GM18508 (cell line): ENCODE measurements at regions not wholly inside any gene's neighbourhood (a gene's known extent, or its start where the extent isn't known, plus 50 kb on each side); places are given as distances from the start of the nearest gene placed in this dataset.
"Not testable (repeated sequence)": the region's sequence is repeated elsewhere in the genome, so short reads cannot be mapped to it uniquely, and the experiment has no call there.

Source experiments
- ATAC-seq: cut with Tn5 transposase; IDR thresholded peaks from one replicate; pipeline ENCODE4 v1.9.1; 2021; ENCODE audit warnings: moderate number of reproducible peaks; ENCODE audit not compliant: insufficient read depth, unreplicated experiment

- ATAC-seq: not testable (repeated sequence)
Observed at GRCh38 chr18:76611750-76612045, 116.7 kb upstream of the ZNF516 start.

DNA sequence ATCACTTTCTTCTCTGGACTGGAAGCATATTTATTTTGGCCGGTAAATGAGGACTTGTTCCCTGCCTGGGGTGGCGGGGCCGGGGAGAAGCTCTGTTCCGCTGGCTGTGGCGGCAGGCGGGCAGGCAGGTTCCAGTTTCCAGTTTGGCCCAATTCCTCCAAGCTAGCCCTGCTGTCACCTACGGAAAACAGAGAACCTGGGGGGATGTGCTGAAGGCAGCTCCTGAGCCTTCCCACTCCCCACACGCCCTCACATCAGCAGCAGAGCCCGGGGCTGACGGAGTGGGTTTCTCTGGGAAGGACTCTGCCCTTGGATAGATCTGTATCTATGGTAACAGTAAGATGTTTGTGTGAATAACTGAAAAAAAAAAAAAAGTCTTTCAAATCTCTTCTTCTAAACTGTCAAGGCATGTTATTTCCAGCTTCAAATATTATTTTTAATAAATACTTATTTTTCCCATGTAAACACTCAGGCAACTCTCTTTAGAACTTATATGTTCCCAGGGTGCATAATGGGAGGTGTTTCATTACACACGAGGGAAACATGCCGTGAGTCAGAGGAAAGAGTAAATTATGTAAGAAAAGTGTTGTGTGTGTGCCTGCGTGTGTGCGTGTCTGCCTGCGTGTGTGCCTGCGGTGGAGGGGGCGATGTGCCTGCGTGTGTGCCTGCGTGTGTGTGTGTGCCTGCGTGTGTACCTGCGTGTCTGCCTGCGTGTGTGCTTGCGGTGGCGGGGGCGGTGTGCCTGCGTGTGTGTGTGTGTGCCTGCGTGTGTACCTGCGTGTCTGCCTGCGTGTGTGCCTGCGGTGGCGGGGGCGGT lies 116.1 kb upstream of the ZNF516 start:
- no peak for ATAC-seq

GRCh38 chr18:76610012-76610411 lies 115.0 kb upstream of the ZNF516 start:
- no peak for ATAC-seq

DNA sequence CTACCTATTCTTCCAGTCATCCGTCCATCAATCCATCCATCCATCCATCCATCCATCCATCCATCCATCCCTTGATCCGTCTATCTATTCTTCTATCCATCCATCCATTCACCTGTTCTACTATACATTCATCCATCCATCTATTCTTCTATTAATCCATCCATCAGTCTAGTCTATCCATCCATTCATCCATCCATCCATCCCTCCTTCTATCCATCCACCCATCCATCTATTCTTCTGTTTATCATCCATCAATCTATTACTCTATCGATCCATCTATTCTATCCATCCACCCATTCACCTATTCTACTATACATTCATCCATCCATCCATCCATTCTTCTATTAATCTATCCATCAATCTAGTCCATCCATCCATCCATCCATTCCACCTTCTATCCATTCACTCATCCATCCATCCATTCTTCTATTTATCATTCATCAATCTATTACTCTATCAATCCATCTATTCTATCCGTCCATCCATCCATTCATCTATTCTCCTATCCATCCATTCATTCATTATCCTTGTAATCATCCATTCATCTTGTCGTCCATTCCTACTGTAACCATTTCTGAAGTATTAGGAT lies 110.4 kb upstream of the ZNF516 start:
- ATAC-seq: no peak

- ATAC-seq: no peak
Observed at GRCh38 chr18:76604935-76605240, 109.8 kb upstream of the ZNF516 start.

DNA sequence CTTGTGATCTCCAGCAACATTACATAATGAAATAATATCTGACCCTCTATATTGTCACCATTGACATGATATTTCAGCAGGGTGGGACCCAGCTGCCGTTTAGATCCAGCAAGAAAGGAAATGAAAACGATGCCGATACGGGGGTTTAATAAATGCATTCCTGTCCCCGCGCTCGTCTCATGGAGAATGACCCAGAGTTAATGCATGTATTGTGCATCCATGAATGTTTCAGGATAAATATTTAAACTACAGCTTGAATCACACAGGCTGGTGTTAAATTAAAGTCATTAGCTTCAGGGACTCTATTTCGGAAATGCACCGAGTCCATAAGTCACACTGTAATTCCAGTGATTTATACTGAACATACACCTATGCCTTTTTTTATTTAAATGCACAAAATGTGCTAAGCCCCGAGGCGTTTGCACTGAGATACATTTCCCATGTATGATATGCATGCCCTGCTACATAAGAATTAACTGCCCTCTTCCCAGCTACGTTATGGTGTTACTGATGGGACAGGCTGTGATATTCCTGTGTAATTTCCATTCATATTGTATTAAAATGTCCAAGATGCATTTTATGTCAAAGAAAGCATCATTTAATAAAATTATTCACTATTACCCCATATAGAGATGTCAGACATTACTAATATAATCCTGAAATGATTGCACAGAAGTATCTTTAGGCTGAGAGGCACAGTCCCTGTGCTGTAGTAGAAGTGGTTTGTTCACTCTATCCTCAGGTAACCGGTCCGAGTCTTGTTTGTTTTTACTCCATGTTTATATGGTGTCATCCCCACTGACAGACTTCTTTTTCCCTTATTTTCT lies 109.3 kb upstream of the ZNF516 start:
- no peak for ATAC-seq

- ATAC-seq: no peak
Observed at GRCh38 chr18:76602191-76602590, 107.1 kb upstream of the ZNF516 start.

DNA sequence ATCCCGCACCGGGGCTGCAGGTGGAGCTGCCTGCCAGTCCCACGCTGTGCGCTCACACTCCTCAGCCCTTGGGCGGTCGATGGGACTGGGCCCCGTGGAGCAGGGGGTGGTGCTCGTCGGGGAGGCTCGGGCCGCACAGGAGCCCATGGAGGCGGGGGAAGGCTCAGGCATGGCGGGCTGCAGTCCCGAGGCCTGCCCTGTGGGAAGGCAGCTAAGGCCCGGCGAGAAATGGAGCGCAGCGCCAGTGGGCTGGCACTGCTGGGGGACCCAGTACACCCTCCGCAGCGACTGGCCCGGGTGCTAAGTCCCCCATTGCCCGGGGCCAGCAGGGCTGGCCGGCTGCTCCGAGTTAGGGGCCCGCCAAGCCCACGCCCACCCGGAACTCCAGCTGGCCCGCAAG lies 105.0 kb upstream of the ZNF516 start:
- ATAC-seq: not testable (repeated sequence)

DNA sequence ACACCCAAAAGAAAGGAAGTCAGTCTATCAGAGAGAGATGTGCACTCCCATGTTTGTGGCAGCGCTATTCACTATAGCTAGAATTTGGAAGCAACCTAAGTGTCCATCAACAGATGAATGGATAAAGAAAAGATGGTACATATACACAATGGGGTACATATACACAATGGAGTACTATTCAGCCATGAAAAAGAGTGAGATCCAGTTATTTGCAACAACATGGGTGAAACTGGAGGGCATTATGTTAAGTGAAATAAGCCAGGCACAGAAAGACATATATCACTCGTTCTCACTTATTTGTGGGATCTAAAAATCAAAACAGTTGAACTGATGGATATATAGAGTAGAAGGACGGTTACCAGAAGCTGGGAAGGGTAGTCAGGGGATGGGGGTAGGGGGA lies 99.9 kb upstream of the ZNF516 start:
- no peak for ATAC-seq

DNA sequence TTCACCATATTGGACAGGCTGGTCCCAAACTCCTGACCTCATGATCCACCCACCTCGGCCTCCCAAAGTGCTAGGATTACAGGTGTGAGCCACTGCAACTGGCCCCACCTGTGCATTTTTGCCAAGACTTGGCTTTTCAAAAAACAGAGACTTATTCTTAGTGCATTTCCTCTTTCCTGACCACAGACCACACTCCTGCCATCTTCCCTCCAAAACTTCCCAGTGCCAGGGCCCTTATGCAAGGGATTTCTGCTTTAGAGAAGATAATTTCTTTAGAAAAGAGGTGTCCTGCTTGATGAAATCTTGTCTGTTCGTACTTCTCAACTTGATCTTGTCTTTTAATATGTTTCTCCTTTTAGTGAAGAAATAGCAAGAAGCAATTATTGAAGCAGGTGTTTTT lies 98.8 kb upstream of the ZNF516 start:
- no peak for ATAC-seq

DNA sequence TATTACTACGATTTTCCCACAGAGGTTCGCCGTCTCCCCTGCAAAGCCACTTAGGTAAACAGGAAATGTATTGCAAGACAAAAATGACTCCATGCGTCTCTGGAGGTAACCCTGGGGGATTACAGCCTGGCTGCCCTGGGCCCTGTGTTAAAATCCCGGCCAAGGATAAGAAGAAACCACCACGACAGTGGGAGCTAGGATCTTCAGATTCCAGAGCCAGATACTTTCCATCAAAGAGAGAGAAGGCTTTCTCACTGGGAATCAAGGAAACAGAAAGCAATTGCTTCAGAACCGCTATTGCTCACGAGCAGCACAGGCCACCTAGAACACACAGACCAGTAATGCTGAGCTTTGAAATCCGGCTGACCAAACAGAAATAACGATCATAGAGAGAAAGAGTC lies 97.9 kb upstream of the ZNF516 start:
- no peak for ATAC-seq

DNA sequence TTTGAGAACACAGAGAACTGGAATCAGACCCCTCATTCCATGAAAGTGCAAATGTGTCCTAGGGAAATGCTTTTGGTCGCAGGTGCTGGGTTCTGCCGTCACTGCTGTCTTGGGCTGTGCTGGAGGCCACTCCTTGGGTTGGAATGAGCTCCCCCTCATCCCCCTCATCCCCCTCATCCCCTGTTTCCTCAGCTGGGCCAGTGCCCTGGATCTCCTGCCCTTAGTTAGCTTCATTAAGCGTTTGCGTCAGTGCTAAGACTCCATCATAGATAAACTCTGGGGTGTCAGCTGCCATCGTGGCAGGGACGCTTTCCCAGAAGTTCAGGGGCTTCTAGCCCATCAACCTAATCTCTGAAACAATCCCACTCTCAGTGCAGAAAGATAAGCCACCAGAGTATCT lies 97.1 kb upstream of the ZNF516 start:
- no peak for ATAC-seq

- ATAC-seq: no peak
Observed at GRCh38 chr18:76589866-76590265, 94.8 kb upstream of the ZNF516 start.

DNA sequence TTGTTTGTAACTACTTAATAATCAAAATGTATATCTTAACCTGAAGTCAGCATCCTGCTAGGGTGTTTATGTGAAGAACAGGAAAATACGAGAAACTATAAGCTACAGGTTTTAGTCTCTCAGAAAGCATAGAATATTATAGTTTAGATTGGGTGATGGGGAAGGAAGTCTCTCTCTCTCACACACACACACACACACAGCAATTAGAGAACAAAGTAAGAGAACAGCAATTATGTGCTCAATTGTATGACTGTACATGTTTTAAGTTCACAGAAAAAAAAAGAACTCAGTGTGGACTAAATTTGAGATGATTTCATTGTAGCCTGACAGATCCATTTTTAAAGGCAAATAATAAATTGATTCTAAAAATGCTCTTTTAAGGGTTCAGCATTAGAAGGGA lies 94.3 kb upstream of the ZNF516 start:
- ATAC-seq: no peak

DNA sequence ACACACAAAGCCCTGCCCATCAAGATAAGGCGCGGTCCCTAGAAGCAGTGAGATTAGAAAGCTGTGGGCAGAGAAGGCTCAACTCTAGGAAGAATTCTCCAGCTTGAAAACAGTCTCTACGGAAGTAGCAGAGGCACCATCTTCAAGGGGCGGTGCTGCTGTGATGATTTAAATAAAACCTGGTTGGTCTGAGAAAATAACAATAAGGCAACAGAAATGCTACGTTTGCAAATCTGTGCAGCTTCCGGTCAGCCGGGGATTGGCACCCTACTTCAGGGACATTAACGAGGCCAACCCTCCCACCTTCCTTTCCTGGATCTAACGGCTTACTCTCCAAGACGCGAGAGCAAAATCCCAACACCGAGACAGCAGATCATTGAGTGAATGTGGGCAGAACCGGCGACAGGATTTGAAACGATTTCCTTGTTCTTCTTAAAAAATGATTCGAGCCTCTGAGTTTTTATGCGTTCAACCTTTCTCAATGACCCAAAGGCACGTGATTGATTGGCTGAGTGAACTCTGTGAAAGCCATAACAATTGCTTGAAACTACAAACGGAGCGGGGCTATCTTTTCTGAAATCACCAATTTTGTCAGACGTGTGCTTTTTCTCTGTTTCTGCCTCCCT lies 93.7 kb upstream of the ZNF516 start:
- no peak for ATAC-seq

- no peak for ATAC-seq
Observed at GRCh38 chr18:76587879-76588271, 92.8 kb upstream of the ZNF516 start.

- no peak for ATAC-seq
Observed at GRCh38 chr18:76587147-76587878, 92.3 kb upstream of the ZNF516 start.

- no peak for ATAC-seq
Observed at GRCh38 chr18:76584414-76585310, 89.6 kb upstream of the ZNF516 start.

DNA sequence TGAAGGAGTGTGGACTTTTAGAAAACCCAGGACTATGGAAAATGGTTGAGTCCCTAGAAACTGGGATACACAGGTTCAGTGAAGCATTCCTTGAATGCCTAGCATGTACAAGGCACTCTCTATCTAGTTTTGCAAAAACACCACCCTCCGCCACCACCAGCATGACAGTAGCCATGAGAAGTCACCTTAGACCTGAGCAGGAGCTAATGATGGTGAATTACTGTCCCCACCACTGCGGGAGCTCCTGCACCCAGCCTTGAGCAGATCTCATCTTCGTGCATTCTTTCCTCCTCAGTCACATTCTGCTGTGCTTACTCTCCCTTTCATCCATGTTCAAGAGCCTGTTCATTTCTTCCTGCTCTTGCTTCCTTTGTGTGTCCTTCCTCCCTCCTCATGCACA lies 86.2 kb upstream of the ZNF516 start:
- ATAC-seq: no peak
